HEK293 (cell line): ENCODE measurements at regions not wholly inside any gene's neighbourhood (a gene's known extent, or its start where the extent isn't known, plus 50 kb on each side); places are given as distances from the start of the nearest gene placed in this dataset.

Experiments used
- CTCF ChIA-PET: fragments of 350-600 bp; formaldehyde crosslinking; extraction: SDS; loops from one replicate; lab custom pipeline; 2021; ENCODE audit warnings: antibody characterized with exemption; lab: Yijun Ruan, JAX
- POLR2A ChIA-PET: fragments of 300-600 bp; formaldehyde crosslinking; extraction: SDS; loops from one replicate; lab custom pipeline; 2020; ENCODE audit warnings: antibody characterized with exemption, inconsistent platforms; lab: Yijun Ruan, JAX
- H3K27ac ChIP-seq: fragments of 200-500 bp; sonication (Bioruptor generic); 2 replicates; pipeline ENCODE4 v1.5.1; 2014; ENCODE audit warnings: low read depth, low read length, control low read depth, inconsistent platforms; ENCODE audit errors: extremely low read depth
- H3K36me3 ChIP-seq, 2 experiments: fragments of 200-500 bp in 1 of 2; sonication (Bioruptor generic) in 1 of 2; 1 replicate in 1 of 2; 2 replicates in 1 of 2; pipeline ENCODE4 v1.5.1; 2014 to 2017; ENCODE audit warnings: inconsistent platforms in 2 of 2, low read length in 2 of 2; ENCODE audit not compliant: control insufficient read depth in 2 of 2, insufficient read depth in 1 of 2
- H3K4me1 ChIP-seq: fragments of 200-500 bp; sonication (Bioruptor generic); 2 replicates; pipeline ENCODE4 v1.5.1; 2014; ENCODE audit warnings: mild to moderate bottlenecking, low read length, inconsistent platforms; ENCODE audit not compliant: control insufficient read depth, insufficient read depth
- H3K4me3 ChIP-seq: 2 replicates; pipeline ENCODE4 v1.5.1; 2011; ENCODE audit warnings: low read depth, mild to moderate bottlenecking, control low read depth, low read length, moderate library complexity
- H3K9me3 ChIP-seq: fragments of 200-500 bp; sonication (Bioruptor generic); 2 replicates; pipeline ENCODE4 v1.5.1; 2014; ENCODE audit warnings: low read depth, low read length, inconsistent platforms; ENCODE audit not compliant: control insufficient read depth, insufficient read depth
- SALL2 ChIP-seq: fragments of 450-650 bp; formaldehyde crosslinking; IDR thresholded peaks from 2 replicates; pipeline ENCODE4 v1.5.0; 2017; ENCODE audit warnings: missing biosample characterization, mild to moderate bottlenecking, missing genetic modification characterization, borderline replicate concordance
- SETDB1 ChIP-seq: IDR thresholded peaks from one replicate; pipeline ENCODE4 v1.6.1; 2017; ENCODE audit warnings: mild to moderate bottlenecking, low read length, moderate library complexity, mixed read lengths; ENCODE audit not compliant: insufficient read length
- ZBTB1 ChIP-seq: fragments of 450-650 bp; formaldehyde crosslinking; IDR thresholded peaks from 2 replicates; pipeline ENCODE4 v1.5.1; 2016; ENCODE audit warnings: missing biosample characterization, missing genetic modification characterization
- ZNF398 ChIP-seq: fragments of 450-650 bp; formaldehyde crosslinking; IDR thresholded peaks from 2 replicates; pipeline ENCODE4 v1.5.1; 2017; ENCODE audit warnings: missing biosample characterization, missing genetic modification characterization
- ZNF404 ChIP-seq: fragments of 450-650 bp; formaldehyde crosslinking; IDR thresholded peaks from 2 replicates; pipeline ENCODE4 v1.5.1; 2017; ENCODE audit warnings: missing biosample characterization, missing genetic modification characterization
- ZNF473 ChIP-seq: fragments of 450-650 bp; formaldehyde crosslinking; IDR thresholded peaks from 2 replicates; pipeline ENCODE4 v1.5.1; 2017; ENCODE audit warnings: missing biosample characterization, missing genetic modification characterization
- ZNF518A ChIP-seq: fragments of 450-650 bp; formaldehyde crosslinking; conservative IDR thresholded peaks from 2 replicates; pipeline ENCODE4 v1.5.1; 2016; ENCODE audit warnings: low read depth, missing biosample characterization, missing genetic modification characterization
- ZNF561 ChIP-seq: fragments of 450-650 bp; IDR thresholded peaks from 2 replicates; pipeline ENCODE4 v1.5.1; 2018; ENCODE audit warnings: missing biosample characterization, missing genetic modification characterization, borderline replicate concordance
- ZNF658 ChIP-seq: fragments of 450-650 bp; formaldehyde crosslinking; IDR thresholded peaks from 2 replicates; pipeline ENCODE4; 2016; ENCODE audit warnings: missing biosample characterization, missing genetic modification characterization
- TF ChIP-seq, protein P1 (sequence below): fragments of 450-650 bp; IDR thresholded peaks from 2 replicates; pipeline ENCODE4 v1.5.1; 2018; ENCODE audit warnings: missing biosample characterization, missing genetic modification characterization

DNA sequence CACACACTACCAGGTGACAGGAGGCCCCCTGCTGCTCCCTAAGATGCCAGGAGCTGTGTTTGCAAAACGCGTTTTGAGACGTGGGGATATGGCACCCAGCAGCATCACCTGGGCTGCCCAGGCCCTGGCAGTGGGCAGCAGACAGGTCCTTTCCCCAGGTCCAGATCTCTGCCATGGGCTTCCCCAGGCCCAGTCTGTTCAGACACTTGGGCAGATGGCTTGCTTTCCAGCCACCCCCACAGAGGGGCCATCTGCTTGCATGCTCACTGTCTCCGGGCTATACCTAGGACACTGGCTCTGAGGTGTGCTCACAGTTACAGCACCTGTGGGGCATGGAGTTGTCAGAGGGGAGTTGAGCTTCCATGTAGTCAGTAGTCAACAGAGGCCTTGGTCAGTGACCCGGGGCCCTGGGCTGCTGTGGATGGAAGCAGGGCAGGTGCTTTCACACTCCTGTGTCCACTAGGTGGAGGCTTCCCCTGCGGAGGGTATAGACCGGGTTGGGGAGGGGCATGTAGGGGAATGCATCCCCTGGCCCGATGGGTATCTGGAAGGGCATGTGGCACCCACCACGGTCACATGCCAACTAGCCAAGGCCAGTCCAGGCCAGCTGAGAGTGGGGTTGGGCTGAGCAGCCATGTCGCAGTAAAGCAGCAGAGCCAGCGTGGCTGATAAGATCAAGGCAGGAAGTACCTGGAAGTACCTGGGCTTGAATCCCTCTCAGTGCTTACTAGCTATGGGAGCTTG, 185.4 kb upstream of the SLC24A3 start (continued):
- no peak for TF ChIP-seq ZNF398 (tag by site-specific recombination)
- no peak for TF ChIP-seq SETDB1
- no peak for TF ChIP-seq ZNF404 (tag by site-specific recombination)
- no peak for TF ChIP-seq ZNF658 (tag by site-specific recombination)
- TF ChIP-seq, all 188 proteins: peak for 0

DNA sequence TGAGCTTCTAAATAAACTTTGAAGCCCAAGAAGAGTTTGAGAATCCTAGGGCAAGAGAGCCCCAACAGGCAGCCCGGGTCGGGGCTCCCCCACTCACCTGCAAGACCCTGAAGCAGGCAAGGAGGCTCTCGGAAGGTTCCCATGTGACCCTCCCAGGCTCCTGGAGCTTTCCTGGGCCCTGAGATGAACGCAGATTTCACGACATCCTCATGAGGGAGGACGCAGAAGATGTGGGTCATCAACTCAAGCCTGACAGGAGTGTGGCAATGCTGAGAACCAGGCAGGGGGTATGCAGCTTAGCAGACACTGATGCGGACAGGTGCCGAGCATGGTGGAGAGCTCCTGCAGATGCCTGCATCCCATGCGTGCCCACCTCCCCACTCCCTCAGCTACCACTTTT, 184.5 kb upstream of the SLC24A3 start:
- TF ChIP-seq ZNF473 (tag by site-specific recombination) = no peak
- ChIA-PET CTCF (interaction anchor here (0.7 kb wide), 2 partner anchors 43 to 276 kb away, joined by 3 read pairs; no protein-coding TSS in a partner anchor), POLR2A (interaction anchor here (0.7 kb wide), 1 partner anchor 189 kb away, joined by 3 read pairs; no protein-coding TSS in a partner anchor)
- Histone ChIP-seq H3K4me1 (no peaks in the 10 kb centered on the region), H3K4me3 (no peak overlapping the region), H3K36me3 (no peaks in the 10 kb centered on the region), H3K9me3 (no peaks in the 10 kb centered on the region), H3K27ac (no peak overlapping the region)

- H3K4me3 ChIP-seq = no peak overlapping the region
- H3K4me1 ChIP-seq = no peaks in the 10 kb centered on the region
- ChIA-PET CTCF (interaction anchor here (1.6 kb wide), 1 partner anchor 409 kb away, joined by 3 read pairs; no protein-coding TSS in a partner anchor), POLR2A (no interaction called here)
- no peak overlapping the region for H3K27ac ChIP-seq
- no peaks in the 10 kb centered on the region for H3K9me3 ChIP-seq
- TF ChIP-seq ZBTB1 (tag by site-specific recombination) = no peak
- TF ChIP-seq, protein P1, sequence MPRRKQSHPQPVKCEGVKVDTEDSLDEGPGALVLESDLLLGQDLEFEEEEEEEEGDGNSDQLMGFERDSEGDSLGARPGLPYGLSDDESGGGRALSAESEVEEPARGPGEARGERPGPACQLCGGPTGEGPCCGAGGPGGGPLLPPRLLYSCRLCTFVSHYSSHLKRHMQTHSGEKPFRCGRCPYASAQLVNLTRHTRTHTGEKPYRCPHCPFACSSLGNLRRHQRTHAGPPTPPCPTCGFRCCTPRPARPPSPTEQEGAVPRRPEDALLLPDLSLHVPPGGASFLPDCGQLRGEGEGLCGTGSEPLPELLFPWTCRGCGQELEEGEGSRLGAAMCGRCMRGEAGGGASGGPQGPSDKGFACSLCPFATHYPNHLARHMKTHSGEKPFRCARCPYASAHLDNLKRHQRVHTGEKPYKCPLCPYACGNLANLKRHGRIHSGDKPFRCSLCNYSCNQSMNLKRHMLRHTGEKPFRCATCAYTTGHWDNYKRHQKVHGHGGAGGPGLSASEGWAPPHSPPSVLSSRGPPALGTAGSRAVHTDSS (tag by site-specific recombination) = no peak
- TF ChIP-seq ZNF561 (tag by site-specific recombination) = no peak
- TF ChIP-seq ZNF518A (tag by site-specific recombination) = no peak
- no peak for TF ChIP-seq SALL2 (tag by site-specific recombination)
- H3K36me3 ChIP-seq = no peaks in the 10 kb centered on the region
These were observed 170.7 kb upstream of the SLC24A3 start for GRCh38 chr20:19041787-19042186.
